GM12878 (cell line): ENCODE measurements at regions not wholly inside any gene's neighbourhood (a gene's known extent, or its start where the extent isn't known, plus 50 kb on each side); places are given as distances from the start of the nearest gene placed in this dataset.
A peak's percentile ranks its signal among the peaks of the same experiment; 100 is the strongest.

Experiments
- ATAC-seq: fragments of 200-7000 bp; cut with Tn5 transposase; 3 replicates; pipeline ENCODE4 v1.9.1; 2020; ENCODE audit warnings: mild to moderate bottlenecking, moderate library complexity
- BruUV-seq: library from RNA; stranded (reverse); fragments of 400-500 nt; replicated peaks from 2 replicates; lab custom pipeline; 2021; lab: Mats Ljungman, UMichigan
- CTCF ChIA-PET: fragments of 300-600 bp; sonication (Branson Sonifier 250); formaldehyde crosslinking; extraction: SDS; loops from one replicate; lab custom pipeline; 2021; ENCODE audit warnings: inconsistent platforms; lab: Yijun Ruan, JAX
- POLR2A ChIA-PET: fragments of 350-600 bp; formaldehyde crosslinking; extraction: SDS; loops from one replicate; lab custom pipeline; 2021; ENCODE audit warnings: inconsistent platforms; lab: Charles Lee
- RAD21 ChIA-PET: fragments of 300-600 bp; sonication (Branson Sonifier 250); formaldehyde crosslinking; loops from one replicate; lab custom pipeline; 2023; ENCODE audit warnings: antibody characterized with exemption; ENCODE audit not compliant: unreplicated experiment; lab: Charles Lee
- SMC1A ChIA-PET: fragments of 300-600 bp; sonication (Branson Sonifier 250); formaldehyde crosslinking; loops from one replicate; lab custom pipeline; 2023; ENCODE audit not compliant: unreplicated experiment, uncharacterized antibody; lab: Charles Lee
- DNase-seq: peaks from one replicate; pipeline ENCODE4 v3.0.0-alpha.2; 2011; ENCODE audit warnings: low read depth, low spot score
- FAIRE-seq: peaks from 3 replicates; lab custom pipeline; 2011; peaks lifted over from hg19 to GRCh38; lab: Jason Lieb, UNC
- H2AFZ ChIP-seq: 2 replicates; pipeline ENCODE4 v1.6.0; 2011; ENCODE audit warnings: low read depth, low read length, control low read depth; ENCODE audit not compliant: control insufficient read depth
- H3K27ac ChIP-seq: 2 replicates; pipeline ENCODE4 v1.5.1; 2011; ENCODE audit warnings: control low read depth; ENCODE audit not compliant: control insufficient read depth, insufficient read depth
- H3K27me3 ChIP-seq, 2 experiments: replicated peaks in 1 of 2; 2 replicates each; pipeline versions ENCODE4 v1.6.0 to v1.6.1; 2011; ENCODE audit warnings: low read length in 1 of 2; ENCODE audit not compliant: control insufficient read depth in 2 of 2, insufficient read depth in 2 of 2
- H3K36me3 ChIP-seq, 2 experiments: 2 replicates each; pipeline ENCODE4 v1.5.1; 2011; ENCODE audit warnings: low read length in 1 of 2; ENCODE audit not compliant: control insufficient read depth in 2 of 2, insufficient read depth in 2 of 2
- H3K4me1 ChIP-seq: 2 replicates; pipeline ENCODE4 v1.6.1; 2011; ENCODE audit warnings: mild to moderate bottlenecking, low read length, moderate library complexity, mixed read lengths; ENCODE audit not compliant: control insufficient read depth, insufficient read depth
- H3K4me2 ChIP-seq: 2 replicates; pipeline ENCODE4 v1.6.0; 2011; ENCODE audit warnings: control low read depth; ENCODE audit not compliant: control insufficient read depth, insufficient read depth
- H3K4me3 ChIP-seq: fragments of 200-600 bp; sonication (generic); 2 replicates; pipeline ENCODE4 v1.5.1; 2016
- H3K79me2 ChIP-seq: 2 replicates; pipeline ENCODE4 v1.6.0; 2011; ENCODE audit warnings: low read length; ENCODE audit not compliant: control insufficient read depth, insufficient read depth
- H3K9ac ChIP-seq: 2 replicates; pipeline ENCODE4 v1.8.0; 2011; ENCODE audit warnings: low read length, control low read depth, mixed read lengths; ENCODE audit not compliant: control insufficient read depth, insufficient read depth
- H3K9me3 ChIP-seq: replicated peaks from 3 replicates; pipeline ENCODE4 v1.5.1; 2011; ENCODE audit warnings: mild to moderate bottlenecking, low read length; ENCODE audit not compliant: control insufficient read depth, insufficient read depth
- H4K20me1 ChIP-seq: 2 replicates; pipeline ENCODE4 v1.6.0; 2011; ENCODE audit not compliant: control insufficient read depth, insufficient read depth
- ASH2L ChIP-seq: fragments of 300-600, 200-600 bp; sonication (generic); IDR thresholded peaks from 2 replicates; pipeline ENCODE4 v1.6.1; 2017; ENCODE audit warnings: low read depth, mild to moderate bottlenecking, borderline replicate concordance
- CHD4 ChIP-seq: fragments of 200-600 bp; sonication (generic); IDR thresholded peaks from 2 replicates; pipeline ENCODE4 v1.6.1; 2016; ENCODE audit warnings: mild to moderate bottlenecking
- CREB1 ChIP-seq: IDR thresholded peaks from 2 replicates; pipeline ENCODE4 v1.6.1; 2012; ENCODE audit warnings: low read depth, mild to moderate bottlenecking, inconsistent platforms
- FOS ChIP-seq: IDR thresholded peaks from 3 replicates; pipeline ENCODE4 v1.6.1; 2011; ENCODE audit warnings: borderline replicate concordance; ENCODE audit not compliant: insufficient read length; ENCODE audit errors: extremely low read depth
- NFYB ChIP-seq: IDR thresholded peaks from 2 replicates; pipeline ENCODE4 v1.6.1; 2011; ENCODE audit warnings: low read depth, mild to moderate bottlenecking, low read length, improper control_type of control experiment, moderate library complexity; ENCODE audit not compliant: insufficient read depth
- NR2C2 ChIP-seq: IDR thresholded peaks from 2 replicates; pipeline ENCODE4 v1.6.1; 2011; ENCODE audit warnings: borderline replicate concordance, low read depth; ENCODE audit not compliant: control insufficient read depth, insufficient read length
- POU2F2 ChIP-seq: IDR thresholded peaks from 3 replicates; pipeline ENCODE4 v1.6.1; 2011; ENCODE audit warnings: low read depth, mild to moderate bottlenecking, low read length, borderline replicate concordance
- RAD21 ChIP-seq: IDR thresholded peaks from 2 replicates; pipeline ENCODE4 v1.6.1; 2011; ENCODE audit warnings: mild to moderate bottlenecking, low read depth, low read length, moderate library complexity; ENCODE audit not compliant: insufficient read depth
- TBL1XR1 ChIP-seq: IDR thresholded peaks from 2 replicates; pipeline ENCODE4 v1.6.1; 2012; ENCODE audit warnings: low read depth, low read length, improper control_type of control experiment
- TCF3 ChIP-seq: IDR thresholded peaks from 2 replicates; pipeline ENCODE4 v1.6.1; 2012; ENCODE audit warnings: low read depth, mild to moderate bottlenecking, low read length, borderline replicate concordance; ENCODE audit not compliant: insufficient read depth
- WGBS: methylation state at CpG from one replicate; pipeline ENCODE4 v1.1.6; 2016; ENCODE audit warnings: low lambda C conversion rate; ENCODE audit not compliant: insufficient replicate concordance, insufficient coverage; ENCODE audit errors: missing lambda C conversion rate; 5-methylcytosine and 5-hydroxymethylcytosine counted together
- in situ Hi-C: fragments of 300-500 bp; cut with MboI; formaldehyde crosslinking; loops from 9 replicates; pipeline ENCODE4 v1.14.3; 2018; ENCODE audit warnings: mixed read lengths
- intact Hi-C: fragments of 100-400 bp; cut with micrococcal nuclease; formaldehyde crosslinking; loops from one replicate; pipeline ENCODE4 v1.14.2; 2022; ENCODE audit not compliant: unreplicated experiment
- TF ChIP-seq, protein P1 (sequence below): fragments of 450-650 bp; formaldehyde crosslinking; IDR thresholded peaks from 2 replicates; pipeline ENCODE4 v1.4.0; 2020; ENCODE audit warnings: mild to moderate bottlenecking, moderate library complexity
- TF ChIP-seq, protein P2 (sequence below): IDR thresholded peaks from 2 replicates; pipeline ENCODE4 v1.6.1; 2011; ENCODE audit warnings: low read depth, mild to moderate bottlenecking, low read length, moderate library complexity, borderline replicate concordance; ENCODE audit errors: extremely low read depth

DNA sequence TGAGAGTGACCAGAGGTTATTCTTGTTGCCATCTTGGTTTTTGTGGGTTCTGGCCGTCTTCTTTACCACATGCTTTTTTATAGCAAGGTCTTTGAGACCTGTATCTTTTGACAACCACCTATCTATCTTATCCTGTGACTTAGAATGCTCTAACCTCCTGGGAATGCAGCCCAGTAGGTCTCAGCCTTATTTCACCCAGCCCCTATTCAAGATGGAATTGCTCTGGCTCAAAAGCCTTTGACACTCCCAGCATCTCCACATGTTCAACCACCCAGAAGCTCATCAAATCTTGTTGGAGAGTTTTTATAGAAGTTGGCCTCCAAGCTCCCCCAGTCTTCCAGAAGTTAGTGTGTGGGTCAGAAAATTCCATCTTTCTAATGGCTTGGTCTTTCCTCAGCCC, 464.3 kb upstream of the NRP1 start (continued):
- no peak for TF ChIP-seq FOS
- no peak for TF ChIP-seq TCF3
- TF ChIP-seq CREB1, result no peak
- TF ChIP-seq, protein P1, sequence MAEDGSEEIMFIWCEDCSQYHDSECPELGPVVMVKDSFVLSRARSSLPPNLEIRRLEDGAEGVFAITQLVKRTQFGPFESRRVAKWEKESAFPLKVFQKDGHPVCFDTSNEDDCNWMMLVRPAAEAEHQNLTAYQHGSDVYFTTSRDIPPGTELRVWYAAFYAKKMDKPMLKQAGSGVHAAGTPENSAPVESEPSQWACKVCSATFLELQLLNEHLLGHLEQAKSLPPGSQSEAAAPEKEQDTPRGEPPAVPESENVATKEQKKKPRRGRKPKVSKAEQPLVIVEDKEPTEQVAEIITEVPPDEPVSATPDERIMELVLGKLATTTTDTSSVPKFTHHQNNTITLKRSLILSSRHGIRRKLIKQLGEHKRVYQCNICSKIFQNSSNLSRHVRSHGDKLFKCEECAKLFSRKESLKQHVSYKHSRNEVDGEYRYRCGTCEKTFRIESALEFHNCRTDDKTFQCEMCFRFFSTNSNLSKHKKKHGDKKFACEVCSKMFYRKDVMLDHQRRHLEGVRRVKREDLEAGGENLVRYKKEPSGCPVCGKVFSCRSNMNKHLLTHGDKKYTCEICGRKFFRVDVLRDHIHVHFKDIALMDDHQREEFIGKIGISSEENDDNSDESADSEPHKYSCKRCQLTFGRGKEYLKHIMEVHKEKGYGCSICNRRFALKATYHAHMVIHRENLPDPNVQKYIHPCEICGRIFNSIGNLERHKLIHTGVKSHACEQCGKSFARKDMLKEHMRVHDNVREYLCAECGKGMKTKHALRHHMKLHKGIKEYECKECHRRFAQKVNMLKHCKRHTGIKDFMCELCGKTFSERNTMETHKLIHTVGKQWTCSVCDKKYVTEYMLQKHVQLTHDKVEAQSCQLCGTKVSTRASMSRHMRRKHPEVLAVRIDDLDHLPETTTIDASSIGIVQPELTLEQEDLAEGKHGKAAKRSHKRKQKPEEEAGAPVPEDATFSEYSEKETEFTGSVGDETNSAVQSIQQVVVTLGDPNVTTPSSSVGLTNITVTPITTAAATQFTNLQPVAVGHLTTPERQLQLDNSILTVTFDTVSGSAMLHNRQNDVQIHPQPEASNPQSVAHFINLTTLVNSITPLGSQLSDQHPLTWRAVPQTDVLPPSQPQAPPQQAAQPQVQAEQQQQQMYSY, result no peak
- no peak for TF ChIP-seq TBL1XR1
- TF ChIP-seq CHD4, result no peak

DNA sequence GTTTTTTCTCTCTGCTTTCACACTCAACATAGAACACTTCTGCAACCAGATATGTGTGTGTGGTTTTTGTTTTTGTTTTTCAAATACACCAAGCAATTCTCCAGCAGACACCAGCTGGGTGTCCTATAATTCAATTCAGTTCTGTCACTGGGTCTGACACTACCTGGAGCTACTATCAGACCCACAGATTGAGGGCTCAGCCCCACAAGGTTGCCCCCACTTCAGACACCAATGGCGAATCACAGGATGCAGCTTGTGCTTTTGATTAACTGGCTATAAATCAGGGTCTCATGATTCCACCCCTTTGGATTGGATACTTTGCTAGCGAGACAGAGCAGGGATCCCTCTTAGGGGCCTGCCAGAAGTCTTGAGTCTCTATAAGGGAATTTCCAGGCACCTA, 462.2 kb upstream of the NRP1 start:
- no peak overlapping the region for H3K4me3 ChIP-seq
- intact Hi-C loops, result no loop called here
- no peaks in the 10 kb centered on the region for H3K4me1 ChIP-seq
- no peak overlapping the region for H3K4me2 ChIP-seq
- no TSS peak for BruUV-seq
- TF ChIP-seq NFYB, result no peak
- TF ChIP-seq NR2C2, result no peak
- no peak for TF ChIP-seq CHD4
- no peak for TF ChIP-seq RAD21
- no peak for TF ChIP-seq ASH2L
- TF ChIP-seq, protein P2, sequence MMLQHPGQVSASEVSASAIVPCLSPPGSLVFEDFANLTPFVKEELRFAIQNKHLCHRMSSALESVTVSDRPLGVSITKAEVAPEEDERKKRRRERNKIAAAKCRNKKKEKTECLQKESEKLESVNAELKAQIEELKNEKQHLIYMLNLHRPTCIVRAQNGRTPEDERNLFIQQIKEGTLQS, result no peak
- no peak for TF ChIP-seq POU2F2
- ATAC-seq (peak; percentile 44), FAIRE-seq (no peak), DNase-seq (no peak)
- H3K27me3 ChIP-seq, result no peaks in the 10 kb centered on the region
- H2AFZ ChIP-seq, result no peak overlapping the region
- RAD21 ChIA-PET, result interaction anchor here (0.9 to 2.4 kb wide), 5 partner anchors 12 to 23 kb away, joined by 3 to 16 read pairs (median 4); no protein-coding TSS in a partner anchor
- no peaks in the 10 kb centered on the region for H3K9me3 ChIP-seq
- SMC1A ChIA-PET, result interaction anchor here (0.6 to 11.1 kb wide), 11 partner anchors 10 to 595 kb away, joined by 3 to 95 read pairs (median 4); no protein-coding TSS in a partner anchor
- WGBS, result 79% methylated on average over 2 of the region's 2 CpGs
- no peaks in the 10 kb centered on the region for H4K20me1 ChIP-seq
- in situ Hi-C loops, result no loop called here
- POLR2A ChIA-PET, result interaction anchor here (1.0 kb wide), 1 partner anchor 9 kb away, joined by 3 read pairs; no protein-coding TSS in a partner anchor
- H3K36me3 ChIP-seq, result no peaks in the 10 kb centered on the region
- H3K27ac ChIP-seq, result no peak overlapping the region
- H3K79me2 ChIP-seq, result no peaks in the 10 kb centered on the region
- H3K9ac ChIP-seq, result no peak overlapping the region
- CTCF ChIA-PET, result interaction anchor here (0.7 to 2.0 kb wide), 3 partner anchors 11 to 220 kb away, joined by 3 to 8 read pairs (median 3); no protein-coding TSS in a partner anchor
